ENCODE measurements at regions not wholly inside any gene's neighbourhood (a gene's known extent, or its start where the extent isn't known, plus 50 kb on each side); places are given as distances from the start of the nearest gene placed in this dataset.

- TF ChIP-seq CTCF (IDR thresholded peaks at IDR 0.05; ENCODE audit: insufficient read depth, low read length, poor library complexity, severe bottlenecking) (no peak), EZH2phosphoT487 (conservative IDR thresholded peaks at IDR 0.05; ENCODE audit: low read length) (no peak)
- no peaks in the 10 kb centered on the region for H3K27me3 ChIP-seq (ENCODE audit: low read length)
- no peaks in the 10 kb centered on the region for H4K20me1 ChIP-seq (ENCODE audit: low read depth, low read length)
- no peak overlapping the region for H2AFZ ChIP-seq (ENCODE audit: low read depth, low read length, severe bottlenecking)
- H3K27ac ChIP-seq (ENCODE audit: low read depth, low read length): no peak overlapping the region
- H3K79me2 ChIP-seq (ENCODE audit: insufficient read depth, low read length): no peaks in the 10 kb centered on the region
- no peak overlapping the region for H3K4me2 ChIP-seq (ENCODE audit: low read depth, low read length, poor library complexity, severe bottlenecking)
- no peaks in the 10 kb centered on the region for H3K36me3 ChIP-seq (ENCODE audit: low read length)
- H3K9me3 ChIP-seq (ENCODE audit: insufficient read depth, low read length): no peaks in the 10 kb centered on the region
- H3K9me2 ChIP-seq (replicated peaks; ENCODE audit: insufficient read depth, low read length): no peaks in the 10 kb centered on the region
- no peak overlapping the region for H3K9ac ChIP-seq (ENCODE audit: low read length)
- no peaks in the 10 kb centered on the region for H3F3A ChIP-seq (ENCODE audit: insufficient read depth)
- no peak overlapping the region for H3K4me3 ChIP-seq (ENCODE audit: insufficient read depth, low read length, poor library complexity, severe bottlenecking)
These were observed 472.2 kb upstream of the KLHL4 start for GRCh38 chrX:87045352-87045751.

GRCh38 chrX:87049567-87049966 lies 468.0 kb upstream of the KLHL4 start:
- no peak overlapping the region for H2AFZ ChIP-seq (ENCODE audit: low read depth, low read length, severe bottlenecking)
- no peak overlapping the region for H3K27ac ChIP-seq (ENCODE audit: low read depth, low read length)
- H3K79me2 ChIP-seq (ENCODE audit: insufficient read depth, low read length): no peaks in the 10 kb centered on the region
- no peak overlapping the region for H3K4me2 ChIP-seq (ENCODE audit: low read depth, low read length, poor library complexity, severe bottlenecking)
- H3K9ac ChIP-seq (ENCODE audit: low read length): no peak overlapping the region
- no peaks in the 10 kb centered on the region for H3K9me3 ChIP-seq (ENCODE audit: insufficient read depth, low read length)
- H4K20me1 ChIP-seq (ENCODE audit: low read depth, low read length): no peaks in the 10 kb centered on the region
- H3K9me2 ChIP-seq (replicated peaks; ENCODE audit: insufficient read depth, low read length): no peaks in the 10 kb centered on the region
- H3K4me3 ChIP-seq (ENCODE audit: insufficient read depth, low read length, poor library complexity, severe bottlenecking): no peak overlapping the region
- H3K36me3 ChIP-seq (ENCODE audit: low read length): no peaks in the 10 kb centered on the region
- no peaks in the 10 kb centered on the region for H3F3A ChIP-seq (ENCODE audit: insufficient read depth)
- no peaks in the 10 kb centered on the region for H3K27me3 ChIP-seq (ENCODE audit: low read length)
- no peak for TF ChIP-seq EZH2phosphoT487 (conservative IDR thresholded peaks at IDR 0.05; ENCODE audit: low read length)
- no peak for TF ChIP-seq CTCF (IDR thresholded peaks at IDR 0.05; ENCODE audit: insufficient read depth, low read length, poor library complexity, severe bottlenecking)

- Histone ChIP-seq H3K27me3 (ENCODE audit: low read length) (no peaks in the 10 kb centered on the region), H3K36me3 (ENCODE audit: low read length) (no peaks in the 10 kb centered on the region), H3K9ac (ENCODE audit: low read length) (no peak overlapping the region), H3K4me3 (ENCODE audit: insufficient read depth, low read length, poor library complexity, severe bottlenecking) (no peak overlapping the region), H3K9me2 (replicated peaks; ENCODE audit: insufficient read depth, low read length) (no peaks in the 10 kb centered on the region), H2AFZ (ENCODE audit: low read depth, low read length, severe bottlenecking) (no peak overlapping the region), H3K4me2 (ENCODE audit: low read depth, low read length, poor library complexity, severe bottlenecking) (no peak overlapping the region), H3K79me2 (ENCODE audit: insufficient read depth, low read length) (no peaks in the 10 kb centered on the region), H3K9me3 (ENCODE audit: insufficient read depth, low read length) (no peaks in the 10 kb centered on the region), H3F3A (ENCODE audit: insufficient read depth) (no peaks in the 10 kb centered on the region), H4K20me1 (ENCODE audit: low read depth, low read length) (no peaks in the 10 kb centered on the region), H3K27ac (ENCODE audit: low read depth, low read length) (no peak overlapping the region)
- TF ChIP-seq CTCF (IDR thresholded peaks at IDR 0.05; ENCODE audit: insufficient read depth, low read length, poor library complexity, severe bottlenecking): no peak
- TF ChIP-seq EZH2phosphoT487 (conservative IDR thresholded peaks at IDR 0.05; ENCODE audit: low read length): no peak
These were observed 454.0 kb upstream of the KLHL4 start for GRCh38 chrX:87063642-87064041.

GRCh38 chrX:87064502-87064901 lies 453.1 kb upstream of the KLHL4 start:
- H3K9me3 ChIP-seq (ENCODE audit: insufficient read depth, low read length): no peaks in the 10 kb centered on the region
- no peaks in the 10 kb centered on the region for H3K27me3 ChIP-seq (ENCODE audit: low read length)
- no peaks in the 10 kb centered on the region for H3K79me2 ChIP-seq (ENCODE audit: insufficient read depth, low read length)
- H2AFZ ChIP-seq (ENCODE audit: low read depth, low read length, severe bottlenecking): no peak overlapping the region
- TF ChIP-seq EZH2phosphoT487 (conservative IDR thresholded peaks at IDR 0.05; ENCODE audit: low read length): no peak
- H3K9ac ChIP-seq (ENCODE audit: low read length): no peak overlapping the region
- H3K4me2 ChIP-seq (ENCODE audit: low read depth, low read length, poor library complexity, severe bottlenecking): no peak overlapping the region
- H3F3A ChIP-seq (ENCODE audit: insufficient read depth): no peaks in the 10 kb centered on the region
- no peaks in the 10 kb centered on the region for H4K20me1 ChIP-seq (ENCODE audit: low read depth, low read length)
- H3K4me3 ChIP-seq (ENCODE audit: insufficient read depth, low read length, poor library complexity, severe bottlenecking): no peak overlapping the region
- no peak overlapping the region for H3K27ac ChIP-seq (ENCODE audit: low read depth, low read length)
- H3K9me2 ChIP-seq (replicated peaks; ENCODE audit: insufficient read depth, low read length): no peaks in the 10 kb centered on the region
- H3K36me3 ChIP-seq (ENCODE audit: low read length): no peaks in the 10 kb centered on the region
